Trophoblast cell (in vitro differentiated cells and primary cell): ENCODE measurements at regions not wholly inside any gene's neighbourhood (a gene's known extent, or its start where the extent isn't known, plus 50 kb on each side); places are given as distances from the start of the nearest gene placed in this dataset.

ENCODE experiments used
- DNase-seq, 2 donors: peaks; one replicate each; pipeline ENCODE4 v3.0.0-alpha.2; 2016
- H2AFZ ChIP-seq: 2 replicates; pipeline ENCODE4 v1.6.1; 2013; ENCODE audit warnings: low read length, moderate library complexity, mild to moderate bottlenecking; ENCODE audit not compliant: insufficient read depth, poor library complexity
- H2AK5ac ChIP-seq: 2 replicates; pipeline ENCODE4 v1.6.1; 2013; ENCODE audit warnings: mild to moderate bottlenecking, low read length
- H2BK120ac ChIP-seq: 2 replicates; pipeline ENCODE4 v1.6.1; 2013; ENCODE audit warnings: low read length, mild to moderate bottlenecking, moderate library complexity; ENCODE audit not compliant: insufficient read depth, poor library complexity
- H2BK12ac ChIP-seq: 2 replicates; pipeline ENCODE4 v1.6.1; 2013; ENCODE audit warnings: mild to moderate bottlenecking, low read length, moderate library complexity
- H2BK5ac ChIP-seq: 2 replicates; pipeline ENCODE4 v1.6.1; 2013; ENCODE audit warnings: low read length, low read depth, moderate library complexity, mild to moderate bottlenecking; ENCODE audit not compliant: poor library complexity
- H3K14ac ChIP-seq: 2 replicates; pipeline ENCODE4 v1.6.1; 2013; ENCODE audit warnings: mild to moderate bottlenecking, low read length
- H3K18ac ChIP-seq: 2 replicates; pipeline ENCODE4 v1.6.1; 2013; ENCODE audit warnings: mild to moderate bottlenecking, low read length
- H3K23ac ChIP-seq: 2 replicates; pipeline ENCODE4 v1.6.1; 2013; ENCODE audit warnings: low read length
- H3K27ac ChIP-seq: 2 replicates; pipeline ENCODE4 v1.5.1; 2013; ENCODE audit warnings: low read depth, mild to moderate bottlenecking, inconsistent platforms, low read length, moderate library complexity
- H3K27me3 ChIP-seq: 2 replicates; pipeline ENCODE4 v1.6.1; 2013; ENCODE audit warnings: inconsistent platforms, mild to moderate bottlenecking, low read length, moderate library complexity; ENCODE audit not compliant: insufficient read depth
- H3K36me3 ChIP-seq, 2 experiments: 1 replicate in 1 of 2; 2 replicates in 1 of 2; pipeline ENCODE4 v1.6.1; 2013; ENCODE audit warnings: low read length in 2 of 2, mild to moderate bottlenecking in 2 of 2, moderate library complexity in 1 of 2; ENCODE audit not compliant: insufficient read depth in 2 of 2, control insufficient read depth in 1 of 2
- H3K4ac ChIP-seq: 2 replicates; pipeline ENCODE4 v1.6.1; 2013; ENCODE audit warnings: low read depth, mild to moderate bottlenecking, low read length, moderate library complexity
- H3K4me1 ChIP-seq, 2 experiments: 1 replicate in 1 of 2; 2 replicates in 1 of 2; pipeline ENCODE4 v1.6.1; 2013; ENCODE audit warnings: low read length in 2 of 2, mild to moderate bottlenecking in 2 of 2, moderate library complexity in 1 of 2; ENCODE audit not compliant: insufficient read depth in 2 of 2, control insufficient read depth in 1 of 2
- H3K4me2 ChIP-seq: 2 replicates; pipeline ENCODE4 v1.6.1; 2013; ENCODE audit warnings: inconsistent platforms, mild to moderate bottlenecking, low read length, moderate library complexity
- H3K4me3 ChIP-seq: 2 replicates; pipeline ENCODE4 v1.5.1; 2013; ENCODE audit warnings: mild to moderate bottlenecking, low read depth, low read length, inconsistent platforms
- H3K79me1 ChIP-seq: one replicate; pipeline ENCODE4 v1.6.1; 2013; ENCODE audit warnings: low read length
- H3K79me2 ChIP-seq: 2 replicates; pipeline ENCODE4 v1.6.1; 2013; ENCODE audit warnings: low read length, mild to moderate bottlenecking; ENCODE audit not compliant: control insufficient read depth, insufficient read depth, poor library complexity
- H3K9ac ChIP-seq: 2 replicates; pipeline ENCODE4 v1.6.1; 2013; ENCODE audit warnings: mild to moderate bottlenecking, low read length
- H3K9me3 ChIP-seq: 2 replicates; pipeline ENCODE4 v1.6.1; 2013; ENCODE audit warnings: low read depth, mild to moderate bottlenecking, control low read depth, inconsistent platforms, low read length; ENCODE audit not compliant: insufficient read depth
- H4K12ac ChIP-seq: 2 replicates; pipeline ENCODE4 v1.6.1; 2013; ENCODE audit warnings: low read depth, mild to moderate bottlenecking, low read length, moderate library complexity
- H4K8ac ChIP-seq: 2 replicates; pipeline ENCODE4 v1.6.1; 2013; ENCODE audit warnings: low read depth, mild to moderate bottlenecking, low read length, moderate library complexity
- H4K91ac ChIP-seq: one replicate; pipeline ENCODE4 v1.6.1; 2013; ENCODE audit warnings: low read depth, mild to moderate bottlenecking, low read length, moderate library complexity
- WGBS: extraction: QIAGEN DNeasy Blood & Tissue Kit; methylation state at CpG from one replicate; pipeline ENCODE4 v1.1.7; 2013; ENCODE audit warnings: missing lambda C conversion rate; ENCODE audit not compliant: insufficient read length, insufficient coverage; ENCODE audit errors: extremely low coverage; 5-methylcytosine and 5-hydroxymethylcytosine counted together

DNA sequence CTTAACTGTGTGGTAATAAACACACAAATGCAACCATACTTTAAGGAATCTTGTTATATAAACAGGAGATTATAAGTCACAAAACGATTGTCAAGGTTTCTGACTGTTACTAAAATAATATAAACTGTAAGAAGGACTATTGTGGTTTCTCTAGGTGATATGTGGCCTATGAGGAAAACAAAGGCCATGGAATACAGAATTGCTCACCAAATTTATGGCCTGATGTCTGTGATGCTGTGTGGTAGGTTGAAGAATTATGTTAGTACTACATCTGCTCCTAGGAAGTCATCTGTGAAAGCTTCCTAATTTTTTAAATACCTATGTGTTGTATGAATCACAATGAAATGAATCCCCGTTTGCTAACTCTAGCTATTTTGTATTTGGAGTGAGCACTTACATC is 875.4 kb upstream of the MAP3K7 start:
- no peak overlapping the region for H2AFZ ChIP-seq
- H3K27ac ChIP-seq = no peak overlapping the region
- no peaks in the 10 kb centered on the region for H3K9me3 ChIP-seq
- no peaks in the 10 kb centered on the region for H3K27me3 ChIP-seq
- no peak overlapping the region for H3K4me3 ChIP-seq
- no peak overlapping the region for H3K14ac ChIP-seq
- H3K4me2 ChIP-seq = no peak overlapping the region
- no peak overlapping the region for H2BK120ac ChIP-seq
- H3K18ac ChIP-seq = no peak overlapping the region
- H3K9ac ChIP-seq = no peak overlapping the region
- no peak overlapping the region for H4K8ac ChIP-seq
- H3K36me3 ChIP-seq = no peaks in the 10 kb centered on the region
- H4K12ac ChIP-seq = no peak overlapping the region
- H2BK12ac ChIP-seq = no peak overlapping the region
- no peak overlapping the region for H2BK5ac ChIP-seq
- H3K23ac ChIP-seq = no peak overlapping the region
- H3K79me2 ChIP-seq = no peaks in the 10 kb centered on the region
- peak in 1 of 2 donors; percentile 20 for DNase-seq
- no peak overlapping the region for H3K4ac ChIP-seq
- no peak overlapping the region for H2AK5ac ChIP-seq
- no CpG with 5 or more reads among the region's 2 CpGs for WGBS
- H3K79me1 ChIP-seq = no peaks in the 10 kb centered on the region
- no peaks in the 10 kb centered on the region for H3K4me1 ChIP-seq
- H4K91ac ChIP-seq = no peak overlapping the region

DNA sequence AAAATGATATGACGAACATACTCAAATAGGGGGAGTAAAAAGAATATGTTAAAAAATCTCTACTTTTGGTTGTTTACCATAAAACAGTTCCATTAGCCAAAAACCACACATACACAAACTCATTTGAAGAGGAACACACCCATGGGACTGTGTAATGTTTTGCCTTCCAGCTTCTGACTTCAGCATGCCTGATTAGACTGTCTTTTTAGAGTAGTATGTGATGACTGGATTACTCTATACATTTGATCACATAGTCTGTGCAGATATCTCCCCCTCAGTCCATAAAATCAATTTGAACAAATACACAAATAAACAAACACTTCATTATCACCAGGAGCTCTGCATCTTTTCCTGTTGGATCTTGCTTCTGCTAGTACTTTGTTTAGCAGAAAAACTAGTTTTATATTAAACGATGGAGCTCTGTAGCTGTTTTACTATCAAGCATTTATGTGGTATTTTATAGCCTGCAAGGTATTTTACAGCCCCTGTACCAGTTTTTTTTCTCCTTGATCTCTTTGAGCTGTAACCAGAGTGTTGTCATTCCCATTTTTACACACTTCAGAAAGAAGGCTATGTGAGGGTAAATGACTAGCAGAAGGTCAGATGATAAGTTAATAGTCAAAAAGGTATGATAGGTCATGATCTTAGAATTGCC is 866.5 kb upstream of the MAP3K7 start:
- no peak overlapping the region for H4K8ac ChIP-seq
- H3K4me3 ChIP-seq = no peak overlapping the region
- H3K4me2 ChIP-seq = no peak overlapping the region
- no peak for DNase-seq
- H3K27ac ChIP-seq = no peak overlapping the region
- H2BK12ac ChIP-seq = no peak overlapping the region
- H3K14ac ChIP-seq = no peak overlapping the region
- no peaks in the 10 kb centered on the region for H3K36me3 ChIP-seq
- H2AK5ac ChIP-seq = no peak overlapping the region
- H3K9ac ChIP-seq = no peak overlapping the region
- H3K79me1 ChIP-seq = no peaks in the 10 kb centered on the region
- no CpG with 5 or more reads among the region's 2 CpGs for WGBS
- no peak overlapping the region for H4K91ac ChIP-seq
- H3K9me3 ChIP-seq = no peaks in the 10 kb centered on the region
- H2BK120ac ChIP-seq = no peak overlapping the region
- H2BK5ac ChIP-seq = no peak overlapping the region
- no peak overlapping the region for H3K23ac ChIP-seq
- H3K4me1 ChIP-seq = peaks cover 0 to 4% of the 10 kb centered on the region in 2 experiments
- no peak overlapping the region for H2AFZ ChIP-seq
- H4K12ac ChIP-seq = no peak overlapping the region
- H3K27me3 ChIP-seq = no peaks in the 10 kb centered on the region
- H3K79me2 ChIP-seq = no peaks in the 10 kb centered on the region
- no peak overlapping the region for H3K4ac ChIP-seq
- no peak overlapping the region for H3K18ac ChIP-seq

DNA sequence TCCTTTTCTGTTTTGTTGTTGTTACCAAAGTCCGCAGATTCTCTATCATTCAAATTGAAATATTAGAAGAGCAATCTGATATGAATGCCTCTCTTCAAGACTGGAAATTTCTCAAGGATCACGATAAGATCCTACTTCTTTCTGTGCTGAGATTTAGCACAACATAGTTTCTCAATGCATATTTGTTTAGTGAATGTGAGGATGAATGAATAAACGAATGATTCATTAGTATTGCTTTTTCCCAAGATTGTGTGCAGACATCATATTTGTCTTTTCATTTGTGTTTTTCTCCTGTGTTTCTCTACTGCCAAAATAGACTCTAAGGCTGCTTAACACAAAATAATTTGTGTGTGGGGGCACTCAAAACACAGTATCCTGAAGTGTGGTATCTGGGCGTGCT is 862.7 kb upstream of the MAP3K7 start:
- no CpG with 5 or more reads among the region's 4 CpGs for WGBS
- no peaks in the 10 kb centered on the region for H3K79me2 ChIP-seq

DNA sequence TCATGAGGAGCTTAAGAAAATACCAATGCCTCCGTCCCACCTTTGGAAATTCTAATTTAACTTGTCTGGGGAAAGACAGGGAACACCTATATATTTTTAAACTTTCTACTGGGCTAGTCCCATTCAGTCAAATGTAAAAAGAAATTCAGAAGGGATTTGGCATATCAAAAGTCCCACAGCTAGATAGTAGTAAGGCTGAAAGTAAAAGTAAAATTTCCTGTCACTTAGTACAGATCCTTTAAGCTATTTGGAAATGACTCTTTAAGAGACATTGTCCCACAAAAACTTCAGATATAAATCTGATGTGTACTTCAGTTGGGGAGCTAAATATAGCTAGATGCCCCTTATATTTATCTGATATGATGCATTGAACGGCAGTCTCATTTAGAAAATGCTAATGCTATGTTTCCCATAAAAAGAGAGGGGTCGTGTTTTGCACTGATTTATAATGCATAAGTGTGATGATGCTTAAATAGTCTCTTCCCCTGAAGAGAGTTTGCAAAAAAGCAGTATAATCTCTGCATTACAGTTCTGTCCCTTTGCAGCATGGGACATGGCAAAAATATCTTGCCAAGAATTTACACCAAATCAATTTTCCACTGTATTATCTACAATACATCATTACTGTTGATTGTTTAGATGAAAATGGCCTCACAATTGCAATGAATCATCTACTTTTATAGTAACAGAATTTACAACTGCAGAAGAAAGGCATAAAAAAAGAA is 860.8 kb upstream of the MAP3K7 start:
- H2BK12ac ChIP-seq = no peak overlapping the region
- H2AK5ac ChIP-seq = no peak overlapping the region
- H4K91ac ChIP-seq = no peak overlapping the region
- no peak overlapping the region for H2BK120ac ChIP-seq
- no peak overlapping the region for H3K9ac ChIP-seq
- H3K9me3 ChIP-seq = no peaks in the 10 kb centered on the region
- no peak overlapping the region for H3K27ac ChIP-seq
- no CpG with 5 or more reads among the region's 3 CpGs for WGBS
- H3K4me1 ChIP-seq = no peaks in the 10 kb centered on the region
- no peak overlapping the region for H3K23ac ChIP-seq
- H3K4ac ChIP-seq = no peak overlapping the region
- no peaks in the 10 kb centered on the region for H3K27me3 ChIP-seq
- H3K14ac ChIP-seq = no peak overlapping the region
- no peak overlapping the region for H3K4me2 ChIP-seq
- H3K18ac ChIP-seq = no peak overlapping the region
- no peak overlapping the region for H3K4me3 ChIP-seq
- H2AFZ ChIP-seq = no peak overlapping the region
- no peaks in the 10 kb centered on the region for H3K79me2 ChIP-seq
- no peak for DNase-seq
- no peaks in the 10 kb centered on the region for H3K79me1 ChIP-seq
- no peaks in the 10 kb centered on the region for H3K36me3 ChIP-seq
- no peak overlapping the region for H4K8ac ChIP-seq
- H2BK5ac ChIP-seq = no peak overlapping the region
- no peak overlapping the region for H4K12ac ChIP-seq

More for the DNA sequence above, 862.7 kb upstream of the MAP3K7 start:
- no peak overlapping the region for H3K4me2 ChIP-seq
- no peak overlapping the region for H4K91ac ChIP-seq
- H3K18ac ChIP-seq = no peak overlapping the region
- no peaks in the 10 kb centered on the region for H3K4me1 ChIP-seq
- H3K27me3 ChIP-seq = no peaks in the 10 kb centered on the region
- no peak overlapping the region for H4K8ac ChIP-seq
- DNase-seq = peak in 1 of 2 donors; percentile 38
- no peak overlapping the region for H2AFZ ChIP-seq
- no peak overlapping the region for H3K4me3 ChIP-seq
- no peak overlapping the region for H3K23ac ChIP-seq
- no peak overlapping the region for H2AK5ac ChIP-seq
- H4K12ac ChIP-seq = no peak overlapping the region
- H2BK120ac ChIP-seq = no peak overlapping the region
- H3K36me3 ChIP-seq = no peaks in the 10 kb centered on the region
- no peak overlapping the region for H2BK5ac ChIP-seq
- no peaks in the 10 kb centered on the region for H3K79me1 ChIP-seq
- H3K9me3 ChIP-seq = no peaks in the 10 kb centered on the region
- no peak overlapping the region for H3K14ac ChIP-seq
- peak overlapping the region; percentile 34 for H3K27ac ChIP-seq
- no peak overlapping the region for H2BK12ac ChIP-seq
- H3K9ac ChIP-seq = no peak overlapping the region
- no peak overlapping the region for H3K4ac ChIP-seq
